DMS114 treated with DMSO at 0.1 percent for 48 hours (cell line): ENCODE measurements at regions not wholly inside any gene's neighbourhood (a gene's known extent, or its start where the extent isn't known, plus 50 kb on each side); places are given as distances from the start of the nearest gene placed in this dataset.
"Not testable (repeated sequence)": the region's sequence is repeated elsewhere in the genome, so short reads cannot be mapped to it uniquely, and the experiment has no call there.

ENCODE experiments used
- DNase-seq: peaks from one replicate; lab custom pipeline; 2025; ENCODE audit not compliant: unreplicated experiment; lab: John Stamatoyannopoulos, UW

- no peak for DNase-seq
Measured at GRCh38 chr5:25405850-25406249, 761.1 kb upstream of the CDH10 start.

- DNase-seq: no peak
Measured at GRCh38 chr5:25399878-25400480, 755.2 kb upstream of the CDH10 start.

GRCh38 chr5:25393957-25394356 lies 749.2 kb upstream of the CDH10 start:
- no peak for DNase-seq

DNA sequence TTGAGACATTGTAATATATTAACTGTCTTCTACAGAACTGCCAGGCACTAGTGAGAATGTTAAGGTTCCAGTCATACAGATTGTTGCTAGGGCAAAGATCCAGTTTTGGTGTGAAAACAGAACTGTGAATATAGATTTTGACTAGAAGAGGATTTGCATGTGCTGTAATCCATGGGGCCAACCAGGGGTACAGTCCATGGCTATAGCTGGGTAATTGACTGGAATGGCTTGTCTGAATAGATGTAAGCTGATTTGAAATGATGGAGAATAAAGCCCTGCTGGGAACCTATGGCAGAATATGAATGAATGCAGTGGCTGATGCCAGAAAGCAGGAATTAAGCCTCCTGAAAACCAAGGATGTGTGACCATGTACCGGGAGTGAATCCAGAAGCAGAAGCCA lies 748.5 kb upstream of the CDH10 start:
- DNase-seq: no peak

- no peak for DNase-seq
Measured at GRCh38 chr5:25387953-25388352, 743.2 kb upstream of the CDH10 start.

- no peak for DNase-seq
Measured at GRCh38 chr5:25362799-25363198, 718.0 kb upstream of the CDH10 start.

- no peak for DNase-seq
Measured at GRCh38 chr5:25358919-25359318, 714.1 kb upstream of the CDH10 start.

DNA sequence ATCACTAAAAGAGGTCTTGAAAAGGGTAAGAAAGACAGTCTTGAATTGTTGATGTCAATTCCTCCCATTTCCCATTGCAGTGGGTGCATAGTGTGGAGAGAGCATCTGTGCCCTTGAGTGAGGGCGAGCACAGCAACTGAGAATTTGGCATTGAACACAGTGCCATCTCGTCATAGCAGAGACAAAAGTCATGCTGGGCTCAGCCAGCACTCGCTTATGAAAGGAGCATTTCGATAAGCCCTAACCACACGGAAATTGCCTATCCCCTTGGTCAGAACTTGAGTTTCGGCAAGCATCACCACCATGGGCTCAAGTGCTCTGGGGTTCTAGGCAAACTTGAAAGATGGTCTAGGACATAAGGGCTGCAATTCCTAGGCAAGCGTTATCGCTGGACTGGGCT lies 712.8 kb upstream of the CDH10 start:
- DNase-seq: no peak

DNA sequence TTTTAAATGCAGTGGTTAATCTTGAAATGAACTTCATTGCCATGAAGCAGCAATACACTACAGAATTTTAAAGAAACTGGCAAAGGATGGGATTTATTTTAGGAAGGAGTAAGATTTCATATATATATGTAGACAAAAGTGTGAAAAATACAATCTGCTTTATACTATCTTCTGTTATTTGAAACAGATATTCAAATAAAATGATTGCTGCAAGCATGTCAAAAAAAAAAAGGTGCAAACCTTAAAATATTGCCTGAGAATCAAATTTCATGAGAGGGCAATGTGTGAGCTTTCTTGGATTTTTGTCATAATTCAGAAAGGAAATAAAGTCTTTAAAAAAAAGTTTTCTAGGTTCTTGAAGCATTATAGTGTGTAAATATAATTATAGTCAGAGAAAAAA lies 705.0 kb upstream of the CDH10 start:
- no peak for DNase-seq

- no peak for DNase-seq
Measured at GRCh38 chr5:25345240-25345771, 700.5 kb upstream of the CDH10 start.

DNA sequence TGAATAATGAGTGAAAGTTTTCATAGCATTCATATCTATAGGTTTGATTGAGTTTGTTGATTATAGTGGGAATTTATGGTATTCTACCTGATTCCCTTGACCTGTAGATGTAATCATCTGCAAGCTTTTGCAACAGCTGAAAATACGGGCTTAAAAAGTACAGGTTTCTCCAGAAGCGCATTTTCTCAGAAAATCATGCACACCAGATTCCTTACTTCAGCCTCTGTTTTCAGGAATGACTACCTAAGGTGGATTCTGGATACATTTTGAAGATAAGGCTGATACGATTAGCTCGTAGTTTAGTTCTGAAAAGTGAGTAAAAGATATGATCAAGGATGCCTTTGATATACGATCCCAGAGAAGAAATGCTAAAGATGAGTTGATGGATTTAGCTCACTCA lies 694.8 kb upstream of the CDH10 start:
- DNase-seq: no peak

- DNase-seq: no peak
Measured at GRCh38 chr5:25334350-25334749, 689.6 kb upstream of the CDH10 start.

- DNase-seq: no peak
Measured at GRCh38 chr5:25330721-25331120, 685.9 kb upstream of the CDH10 start.

GRCh38 chr5:25327172-25327571 lies 682.4 kb upstream of the CDH10 start:
- no peak for DNase-seq

DNA sequence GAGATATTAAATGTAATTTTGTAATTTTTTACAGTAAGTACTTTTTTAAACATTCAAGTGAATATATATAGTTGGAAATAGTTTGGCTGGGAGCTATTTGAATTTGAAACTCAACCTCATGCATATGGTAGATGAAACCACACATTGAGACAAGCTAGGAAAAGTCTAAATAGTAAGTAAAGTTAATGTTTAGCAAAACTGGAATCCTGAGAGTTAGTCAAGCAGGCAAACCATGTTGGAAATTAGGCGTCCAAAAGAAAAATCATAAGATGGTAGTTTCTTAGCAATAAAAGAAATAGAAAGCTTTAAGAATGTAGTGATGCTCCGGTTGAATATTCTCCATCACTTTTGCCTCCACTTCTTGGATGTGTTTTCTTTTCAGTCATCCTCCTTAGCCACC lies 657.1 kb upstream of the CDH10 start:
- no peak for DNase-seq

- no peak for DNase-seq
Measured at GRCh38 chr5:25295067-25295466, 650.3 kb upstream of the CDH10 start.

GRCh38 chr5:25289766-25290165 lies 645.0 kb upstream of the CDH10 start:
- not testable (repeated sequence) for DNase-seq

DNA sequence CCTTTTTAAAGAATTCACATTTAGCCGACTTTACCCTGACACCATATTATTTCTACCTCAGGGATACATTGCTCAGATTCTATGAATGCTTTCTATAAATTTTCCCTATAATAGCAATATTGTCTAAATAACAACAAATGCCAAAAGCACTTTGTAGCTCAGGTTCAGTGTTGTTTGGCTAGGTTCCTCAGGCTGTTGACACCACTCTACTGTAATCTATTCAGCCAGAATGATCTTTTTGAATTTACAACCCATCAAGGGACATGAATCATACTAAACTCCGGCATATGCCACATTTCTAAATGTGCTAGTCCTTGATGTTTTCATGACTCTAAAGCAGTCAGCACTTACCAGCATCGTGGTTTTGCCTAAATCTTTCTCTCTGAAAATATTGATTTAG lies 641.5 kb upstream of the CDH10 start:
- DNase-seq: no peak

DNA sequence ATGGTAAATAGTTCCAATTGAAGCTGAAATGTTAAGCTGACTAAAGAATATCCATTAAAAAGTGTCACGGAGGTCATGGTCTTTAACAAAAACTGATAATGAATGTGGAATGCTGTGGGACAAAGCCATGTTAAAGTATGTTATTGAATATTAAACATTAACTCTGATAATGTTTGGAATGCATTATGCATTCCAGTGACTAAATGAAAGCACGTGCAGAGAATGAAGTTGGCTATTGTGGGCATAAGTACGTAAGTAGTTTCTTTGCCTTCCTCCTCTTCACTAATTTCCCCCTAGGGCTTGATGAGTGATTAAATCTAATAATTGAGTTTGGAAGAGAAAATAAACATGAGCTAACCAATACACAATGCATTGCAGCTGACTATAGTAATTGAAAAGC lies 640.4 kb upstream of the CDH10 start:
- DNase-seq: no peak

- not testable (repeated sequence) for DNase-seq
Measured at GRCh38 chr5:25263507-25263906, 618.7 kb upstream of the CDH10 start.

- DNase-seq: no peak
Measured at GRCh38 chr5:25262221-25262620, 617.4 kb upstream of the CDH10 start.

GRCh38 chr5:25255128-25255527 lies 610.4 kb upstream of the CDH10 start:
- no peak for DNase-seq

GRCh38 chr5:25241981-25242380 lies 597.2 kb upstream of the CDH10 start:
- DNase-seq: no peak
